ENCODE measurements at regions not wholly inside any gene's neighbourhood (a gene's known extent, or its start where the extent isn't known, plus 50 kb on each side); places are given as distances from the start of the nearest gene placed in this dataset.

- TF ChIP-seq, protein P1, sequence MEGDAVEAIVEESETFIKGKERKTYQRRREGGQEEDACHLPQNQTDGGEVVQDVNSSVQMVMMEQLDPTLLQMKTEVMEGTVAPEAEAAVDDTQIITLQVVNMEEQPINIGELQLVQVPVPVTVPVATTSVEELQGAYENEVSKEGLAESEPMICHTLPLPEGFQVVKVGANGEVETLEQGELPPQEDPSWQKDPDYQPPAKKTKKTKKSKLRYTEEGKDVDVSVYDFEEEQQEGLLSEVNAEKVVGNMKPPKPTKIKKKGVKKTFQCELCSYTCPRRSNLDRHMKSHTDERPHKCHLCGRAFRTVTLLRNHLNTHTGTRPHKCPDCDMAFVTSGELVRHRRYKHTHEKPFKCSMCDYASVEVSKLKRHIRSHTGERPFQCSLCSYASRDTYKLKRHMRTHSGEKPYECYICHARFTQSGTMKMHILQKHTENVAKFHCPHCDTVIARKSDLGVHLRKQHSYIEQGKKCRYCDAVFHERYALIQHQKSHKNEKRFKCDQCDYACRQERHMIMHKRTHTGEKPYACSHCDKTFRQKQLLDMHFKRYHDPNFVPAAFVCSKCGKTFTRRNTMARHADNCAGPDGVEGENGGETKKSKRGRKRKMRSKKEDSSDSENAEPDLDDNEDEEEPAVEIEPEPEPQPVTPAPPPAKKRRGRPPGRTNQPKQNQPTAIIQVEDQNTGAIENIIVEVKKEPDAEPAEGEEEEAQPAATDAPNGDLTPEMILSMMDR (IDR thresholded peaks at IDR 0.05; ENCODE audit: low read length), result no peak
- no peak for TF ChIP-seq EZH2 (IDR thresholded peaks at IDR 0.05; ENCODE audit: borderline replicate concordance, low read length)
Measured at GRCh38 chr15:95687061-95687460, 643.4 kb upstream of the NR2F2 start.
